ENCODE measurements at regions not wholly inside any gene's neighbourhood (a gene's known extent, or its start where the extent isn't known, plus 50 kb on each side); places are given as distances from the start of the nearest gene placed in this dataset.

- TF ChIP-seq CTCF (conservative IDR thresholded peaks at IDR 0.05) (no peak), EZH2 (IDR thresholded peaks at IDR 0.05; ENCODE audit: low read depth) (no peak)
Measured at GRCh38 chr2:58497168-58497567, 256.0 kb upstream of the FANCL start.

Data from PC-9 (cell line).